ENCODE measurements at regions not wholly inside any gene's neighbourhood (a gene's known extent, or its start where the extent isn't known, plus 50 kb on each side); places are given as distances from the start of the nearest gene placed in this dataset.

DNA sequence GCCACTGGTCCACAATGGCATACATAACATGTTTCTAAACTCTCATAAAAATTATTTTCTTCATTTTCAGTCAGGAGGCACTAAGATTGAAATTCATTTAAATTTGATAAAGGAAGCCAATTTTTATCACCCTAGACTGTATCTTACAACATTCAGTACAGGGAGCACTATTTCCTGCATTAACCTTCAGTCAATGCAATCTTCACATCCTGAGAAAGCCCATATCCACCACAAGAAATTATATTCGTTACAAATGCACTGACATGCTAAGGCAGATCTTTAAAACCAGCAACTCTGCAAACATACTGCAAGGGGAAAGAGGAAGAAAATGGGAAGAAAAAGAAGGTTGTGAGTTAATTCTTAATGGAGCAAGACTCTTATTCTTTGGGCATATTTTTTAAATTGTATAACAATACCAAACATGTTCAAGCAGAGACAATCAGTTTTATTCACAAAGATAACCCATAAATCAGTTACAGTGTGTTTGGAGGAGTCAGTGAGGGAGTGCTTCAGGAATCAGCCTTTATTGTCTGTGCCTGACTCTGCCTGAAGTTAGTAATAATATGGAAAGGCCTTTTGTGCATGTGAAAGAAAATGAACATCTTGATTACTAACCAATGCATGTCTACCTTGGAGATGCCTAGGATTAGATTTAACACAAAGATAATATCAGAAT is 370.1 kb downstream of the FBXO15 start:
- no peak for DNase-seq (ENCODE audit: low spot score)
- no peaks in the 10 kb centered on the region for H3K36me3 Mint-ChIP-seq (ENCODE audit: low read depth)
- H3K27ac Mint-ChIP-seq (ENCODE audit: unreplicated experiment), result no peak overlapping the region
- TF ChIP-seq, protein P1, sequence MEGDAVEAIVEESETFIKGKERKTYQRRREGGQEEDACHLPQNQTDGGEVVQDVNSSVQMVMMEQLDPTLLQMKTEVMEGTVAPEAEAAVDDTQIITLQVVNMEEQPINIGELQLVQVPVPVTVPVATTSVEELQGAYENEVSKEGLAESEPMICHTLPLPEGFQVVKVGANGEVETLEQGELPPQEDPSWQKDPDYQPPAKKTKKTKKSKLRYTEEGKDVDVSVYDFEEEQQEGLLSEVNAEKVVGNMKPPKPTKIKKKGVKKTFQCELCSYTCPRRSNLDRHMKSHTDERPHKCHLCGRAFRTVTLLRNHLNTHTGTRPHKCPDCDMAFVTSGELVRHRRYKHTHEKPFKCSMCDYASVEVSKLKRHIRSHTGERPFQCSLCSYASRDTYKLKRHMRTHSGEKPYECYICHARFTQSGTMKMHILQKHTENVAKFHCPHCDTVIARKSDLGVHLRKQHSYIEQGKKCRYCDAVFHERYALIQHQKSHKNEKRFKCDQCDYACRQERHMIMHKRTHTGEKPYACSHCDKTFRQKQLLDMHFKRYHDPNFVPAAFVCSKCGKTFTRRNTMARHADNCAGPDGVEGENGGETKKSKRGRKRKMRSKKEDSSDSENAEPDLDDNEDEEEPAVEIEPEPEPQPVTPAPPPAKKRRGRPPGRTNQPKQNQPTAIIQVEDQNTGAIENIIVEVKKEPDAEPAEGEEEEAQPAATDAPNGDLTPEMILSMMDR (IDR thresholded peaks at IDR 0.05), result no peak
- H3K4me3 Mint-ChIP-seq (ENCODE audit: unreplicated experiment), result no peak overlapping the region
- no peaks in the 10 kb centered on the region for H3K4me1 Mint-ChIP-seq (ENCODE audit: low read depth)
- H3K27me3 Mint-ChIP-seq (ENCODE audit: low read depth), result peaks cover 7% of the 10 kb centered on the region
- H3K9me3 Mint-ChIP-seq (ENCODE audit: low read depth), result no peaks in the 10 kb centered on the region

GRCh38 chr18:73774811-73775509 is 372.7 kb downstream of the FBXO15 start:
- Mint-ChIP-seq H3K9me3 (ENCODE audit: low read depth) (no peaks in the 10 kb centered on the region), H3K27ac (ENCODE audit: unreplicated experiment) (no peak overlapping the region), H3K36me3 (ENCODE audit: low read depth) (no peaks in the 10 kb centered on the region), H3K4me1 (ENCODE audit: low read depth) (no peaks in the 10 kb centered on the region), H3K27me3 (ENCODE audit: low read depth) (no peaks in the 10 kb centered on the region), H3K4me3 (ENCODE audit: unreplicated experiment) (no peak overlapping the region)
- DNase-seq (ENCODE audit: low spot score), result no peak
- TF ChIP-seq, protein P1 (IDR thresholded peaks at IDR 0.05), result no peak

GRCh38 chr18:73768043-73768442 is 379.6 kb downstream of the FBXO15 start:
- Mint-ChIP-seq H3K27me3 (ENCODE audit: low read depth) (peaks cover 2% of the 10 kb centered on the region), H3K4me3 (ENCODE audit: unreplicated experiment) (no peak overlapping the region), H3K9me3 (ENCODE audit: low read depth) (peaks cover 6% of the 10 kb centered on the region), H3K4me1 (ENCODE audit: low read depth) (no peaks in the 10 kb centered on the region), H3K36me3 (ENCODE audit: low read depth) (no peaks in the 10 kb centered on the region), H3K27ac (ENCODE audit: unreplicated experiment) (no peak overlapping the region)
- TF ChIP-seq, protein P1 (IDR thresholded peaks at IDR 0.05), result no peak
- no peak for DNase-seq (ENCODE audit: low spot score)

DNA sequence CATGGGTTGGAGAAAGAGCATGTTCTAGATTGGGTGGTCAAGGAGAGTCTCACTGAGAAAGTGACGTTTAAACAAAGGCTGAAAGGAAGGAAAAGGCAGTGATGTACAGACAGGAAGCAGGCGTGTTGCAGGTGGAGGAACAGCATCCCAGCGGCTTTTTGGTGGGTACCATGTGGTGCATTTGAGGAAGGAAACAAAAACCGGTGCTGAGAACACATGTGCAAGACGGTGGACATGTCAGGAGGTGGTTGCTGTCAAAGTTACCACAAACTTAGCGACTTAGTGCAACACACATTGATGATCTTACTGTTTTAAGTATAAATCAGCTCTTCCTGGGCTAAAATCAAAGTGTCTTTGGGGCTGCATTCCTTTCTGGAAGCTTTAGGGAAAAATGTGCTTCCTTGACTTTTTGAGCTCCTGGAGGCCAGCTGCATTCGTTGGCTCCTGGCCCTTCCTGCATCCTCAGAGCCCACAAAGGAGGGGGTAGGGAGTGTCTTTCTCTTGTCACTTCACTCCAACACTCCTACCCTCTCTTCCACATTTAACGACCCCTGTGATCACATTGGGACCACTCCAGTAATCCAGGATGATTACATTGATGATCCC is 380.6 kb downstream of the FBXO15 start:
- no peak overlapping the region for H3K4me3 Mint-ChIP-seq (ENCODE audit: unreplicated experiment)
- H3K4me1 Mint-ChIP-seq (ENCODE audit: low read depth), result no peaks in the 10 kb centered on the region
- TF ChIP-seq, protein P1 (IDR thresholded peaks at IDR 0.05), result no peak
- no peak for DNase-seq (ENCODE audit: low spot score)
- H3K9me3 Mint-ChIP-seq (ENCODE audit: low read depth), result peaks cover 6% of the 10 kb centered on the region
- H3K27ac Mint-ChIP-seq (ENCODE audit: unreplicated experiment), result no peak overlapping the region
- H3K27me3 Mint-ChIP-seq (ENCODE audit: low read depth), result peaks cover 2% of the 10 kb centered on the region
- no peaks in the 10 kb centered on the region for H3K36me3 Mint-ChIP-seq (ENCODE audit: low read depth)

DNA sequence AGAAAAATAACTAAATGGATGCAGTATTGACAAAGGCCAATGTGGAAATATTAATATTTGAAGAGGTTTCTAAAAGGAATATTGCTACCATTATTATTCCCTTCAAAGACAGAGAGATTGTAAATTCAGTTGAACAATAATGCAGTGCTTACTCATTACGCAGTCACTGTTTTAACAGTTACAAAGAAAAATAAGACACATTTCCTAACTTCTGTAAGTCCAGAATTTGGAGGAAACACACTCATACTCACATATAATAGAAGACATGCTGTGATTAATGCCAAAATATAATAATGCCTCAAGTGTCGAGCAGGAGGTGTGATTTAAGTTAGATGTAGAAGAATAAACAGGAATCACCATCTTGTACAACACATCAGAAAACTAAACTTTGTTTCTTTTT is 389.2 kb downstream of the FBXO15 start:
- Mint-ChIP-seq H3K36me3 (ENCODE audit: low read depth) (no peaks in the 10 kb centered on the region), H3K27ac (ENCODE audit: unreplicated experiment) (no peak overlapping the region), H3K9me3 (ENCODE audit: low read depth) (peaks cover 7% of the 10 kb centered on the region), H3K27me3 (ENCODE audit: low read depth) (peaks cover 2% of the 10 kb centered on the region), H3K4me1 (ENCODE audit: low read depth) (no peaks in the 10 kb centered on the region), H3K4me3 (ENCODE audit: unreplicated experiment) (no peak overlapping the region)
- no peak for DNase-seq (ENCODE audit: low spot score)
- TF ChIP-seq, protein P1 (IDR thresholded peaks at IDR 0.05), result no peak
